GM13976 (cell line): ENCODE measurements at regions not wholly inside any gene's neighbourhood (a gene's known extent, or its start where the extent isn't known, plus 50 kb on each side); places are given as distances from the start of the nearest gene placed in this dataset.

Source experiments
- DNase-seq: peaks from one replicate; pipeline ENCODE4 v3.0.0; 2012; ENCODE audit warnings: low spot score
- CTCF ChIP-seq: IDR thresholded peaks from 2 replicates; pipeline ENCODE4 v1.5.1; 2012; ENCODE audit warnings: borderline replicate concordance, mild to moderate bottlenecking; ENCODE audit not compliant: insufficient read depth; ENCODE audit errors: extremely low read depth, missing control alignments, control extremely low read depth
- in situ Hi-C: fragments of 300-500 bp; cut with MboI; formaldehyde crosslinking; loops from one replicate; pipeline ENCODE4 v1.12.0; 2022; ENCODE audit warnings: low sequenced_read_pairs, mixed read lengths, inconsistent platforms; ENCODE audit not compliant: unreplicated experiment

- no peak for TF ChIP-seq CTCF
- in situ Hi-C loops: no loop called here
- DNase-seq: no peak
These were observed 188.4 kb upstream of the CACNA2D1 start for GRCh38 chr7:82631998-82632397.

GRCh38 chr7:82629583-82629982, 186.0 kb upstream of the CACNA2D1 start:
- in situ Hi-C loops: no loop called here
- no peak for DNase-seq
- no peak for TF ChIP-seq CTCF

GRCh38 chr7:82625377-82625776, 181.8 kb upstream of the CACNA2D1 start:
- no peak for TF ChIP-seq CTCF
- in situ Hi-C loops: no loop called here
- DNase-seq: no peak

- DNase-seq: no peak
- no peak for TF ChIP-seq CTCF
- in situ Hi-C loops: no loop called here
These were observed 181.4 kb upstream of the CACNA2D1 start for GRCh38 chr7:82624965-82625364.

- no peak for TF ChIP-seq CTCF
- in situ Hi-C loops: no loop called here
These were observed 180.8 kb upstream of the CACNA2D1 start for GRCh38 chr7:82624337-82624736.

GRCh38 chr7:82623812-82624211, 180.2 kb upstream of the CACNA2D1 start:
- in situ Hi-C loops: no loop called here
- no peak for DNase-seq
- TF ChIP-seq CTCF: no peak

More at GRCh38 chr7:82624337-82624736, 180.8 kb upstream of the CACNA2D1 start:
- no peak for DNase-seq

- no peak for TF ChIP-seq CTCF
- in situ Hi-C loops: no loop called here
- DNase-seq: no peak
These were observed 173.6 kb upstream of the CACNA2D1 start for GRCh38 chr7:82617156-82617555.
